ENCODE measurements at regions not wholly inside any gene's neighbourhood (a gene's known extent, or its start where the extent isn't known, plus 50 kb on each side); places are given as distances from the start of the nearest gene placed in this dataset.

GRCh38 chr1:193356249-193356648, 169.8 kb upstream of the B3GALT2 start:
- no peaks in the 10 kb centered on the region for H3K27me3 Mint-ChIP-seq
- POLR2A ChIA-PET, result no interaction called here
- intact Hi-C loops (cut with micrococcal nuclease), result no loop called here

GRCh38 chr1:193355626-193356025, 169.2 kb upstream of the B3GALT2 start:
- DNase-seq, result no peak
- Mint-ChIP-seq H3K27ac (no peak overlapping the region), H3K36me3 (ENCODE audit: low read depth) (no peaks in the 10 kb centered on the region), H3K27me3 (no peaks in the 10 kb centered on the region), H3K4me1 (ENCODE audit: low read depth) (no peaks in the 10 kb centered on the region), H3K4me3 (no peak overlapping the region), H3K9me3 (no peaks in the 10 kb centered on the region)
- ChIA-PET CTCF (no interaction called here), POLR2A (no interaction called here)
- no peak for ATAC-seq
- TF ChIP-seq CTCF (IDR thresholded peaks at IDR 0.05), result no peak
- intact Hi-C loops (cut with micrococcal nuclease), result no loop called here

More at GRCh38 chr1:193356249-193356648, 169.8 kb upstream of the B3GALT2 start:
- Mint-ChIP-seq H3K4me3 (no peak overlapping the region), H3K27ac (no peak overlapping the region), H3K9me3 (no peaks in the 10 kb centered on the region), H3K36me3 (ENCODE audit: low read depth) (no peaks in the 10 kb centered on the region), H3K4me1 (ENCODE audit: low read depth) (no peaks in the 10 kb centered on the region)
- DNase-seq, result no peak
- CTCF ChIA-PET, result no interaction called here
- no peak for ATAC-seq
- TF ChIP-seq CTCF (IDR thresholded peaks at IDR 0.05), result no peak

GRCh38 chr1:193355178-193355577, 168.8 kb upstream of the B3GALT2 start:
- ATAC-seq, result no peak
- ChIA-PET POLR2A (no interaction called here), CTCF (no interaction called here)
- Mint-ChIP-seq H3K27ac (no peak overlapping the region), H3K4me3 (no peak overlapping the region), H3K36me3 (ENCODE audit: low read depth) (no peaks in the 10 kb centered on the region), H3K9me3 (no peaks in the 10 kb centered on the region), H3K4me1 (ENCODE audit: low read depth) (no peaks in the 10 kb centered on the region), H3K27me3 (no peaks in the 10 kb centered on the region)
- no peak for DNase-seq
- TF ChIP-seq CTCF (IDR thresholded peaks at IDR 0.05), result no peak
- intact Hi-C loops (cut with micrococcal nuclease), result no loop called here

GRCh38 chr1:193348769-193349535, 162.5 kb upstream of the B3GALT2 start:
- Mint-ChIP-seq H3K36me3 (ENCODE audit: low read depth) (no peaks in the 10 kb centered on the region), H3K9me3 (no peaks in the 10 kb centered on the region), H3K27me3 (no peaks in the 10 kb centered on the region), H3K27ac (no peak overlapping the region), H3K4me3 (no peak overlapping the region), H3K4me1 (ENCODE audit: low read depth) (no peaks in the 10 kb centered on the region)
- TF ChIP-seq CTCF (IDR thresholded peaks at IDR 0.05), result no peak
- ChIA-PET CTCF (no interaction called here), POLR2A (interaction anchor here (1.1 kb wide), 1 partner anchor 9 kb away, joined by 3 read pairs; no protein-coding TSS in a partner anchor)
- intact Hi-C loops (cut with micrococcal nuclease), result no loop called here
- ATAC-seq (no peak), DNase-seq (no peak)

GRCh38 chr1:193348091-193348768, 161.8 kb upstream of the B3GALT2 start:
- intact Hi-C loops (cut with micrococcal nuclease), result no loop called here
- CTCF ChIA-PET, result no interaction called here
- Mint-ChIP-seq H3K27ac (no peak overlapping the region), H3K36me3 (ENCODE audit: low read depth) (no peaks in the 10 kb centered on the region), H3K27me3 (no peaks in the 10 kb centered on the region), H3K9me3 (no peaks in the 10 kb centered on the region), H3K4me1 (ENCODE audit: low read depth) (no peaks in the 10 kb centered on the region), H3K4me3 (no peak overlapping the region)
- no peak for TF ChIP-seq CTCF (IDR thresholded peaks at IDR 0.05)
- ATAC-seq, result no peak
- POLR2A ChIA-PET, result interaction anchor here (1.1 kb wide), 1 partner anchor 9 kb away, joined by 3 read pairs; no protein-coding TSS in a partner anchor
- no peak for DNase-seq
